Naive thymus-derived CD8-positive, alpha-beta T cell (primary cell): ENCODE measurements at regions not wholly inside any gene's neighbourhood (a gene's known extent, or its start where the extent isn't known, plus 50 kb on each side); places are given as distances from the start of the nearest gene placed in this dataset.

ENCODE experiments used
- ATAC-seq, 2 donors: fragments of 150-1000 bp; cut with Tn5 transposase in 1 of 2; sonication (Bioruptor Pico), chemical (Tn5 transposase) in 1 of 2; 1 replicate in 1 of 2; 2 replicates in 1 of 2; pipeline ENCODE4 v1.10.0; 2021; ENCODE audit warnings: mild to moderate bottlenecking in 2 of 2, moderate library complexity in 2 of 2
- POLR2A ChIA-PET: fragments of 350-600 bp; sonication (Branson Sonifier 250); formaldehyde crosslinking; loops from one replicate; lab custom pipeline; 2021; ENCODE audit warnings: antibody characterized with exemption; lab: Charles Lee
- DNase-seq, 10 donors: peaks; one replicate each; pipeline versions ENCODE4 v3.0.0 to v3.0.0-alpha.2; 2020 to 2022
- H3K27ac Mint-ChIP-seq, 10 donors: one replicate each; pipeline ENCODE4 v1.8.0; 2020 to 2022; ENCODE audit warnings: mild to moderate bottlenecking in 10 of 10, mixed read lengths in 10 of 10, moderate library complexity in 4 of 10, inconsistent platforms in 1 of 10
- H3K27me3 Mint-ChIP-seq, 5 donors: one replicate each; pipeline ENCODE4 v1.8.0; 2021 to 2022; ENCODE audit warnings: mixed read lengths in 5 of 5
- H3K36me3 Mint-ChIP-seq, 3 donors: one replicate each; pipeline ENCODE4 v1.8.0; 2020 to 2022; ENCODE audit warnings: mixed read lengths in 3 of 3, mild to moderate bottlenecking in 2 of 3, inconsistent platforms in 1 of 3
- H3K4me1 Mint-ChIP-seq, 4 donors: one replicate each; pipeline ENCODE4 v1.8.0; 2021 to 2022; ENCODE audit warnings: mixed read lengths in 4 of 4
- H3K4me3 Mint-ChIP-seq, 10 donors: one replicate each; pipeline ENCODE4 v1.8.0; 2020 to 2022; ENCODE audit warnings: mild to moderate bottlenecking in 10 of 10, mixed read lengths in 10 of 10, moderate library complexity in 6 of 10, inconsistent platforms in 1 of 10
- H3K9me3 Mint-ChIP-seq, 9 donors: one replicate each; pipeline ENCODE4 v1.8.0; 2020 to 2022; ENCODE audit warnings: mixed read lengths in 9 of 9, mild to moderate bottlenecking in 3 of 9, inconsistent platforms in 1 of 9, moderate library complexity in 1 of 9

GRCh38 chr14:26791117-26791806 lies 193.4 kb upstream of the NOVA1 start:
- H3K27me3 Mint-ChIP-seq = no peaks in the 10 kb centered on the region
- POLR2A ChIA-PET = no interaction called here
- no peaks in the 10 kb centered on the region for H3K4me1 Mint-ChIP-seq
- DNase-seq = no peak
- H3K36me3 Mint-ChIP-seq = no peaks in the 10 kb centered on the region
- peaks cover 3 to 40% (median 15%) of the 10 kb centered on the region in 9 donors for H3K9me3 Mint-ChIP-seq
- ATAC-seq = no peak
- H3K27ac Mint-ChIP-seq = no peak overlapping the region
- no peak overlapping the region for H3K4me3 Mint-ChIP-seq

- H3K27ac Mint-ChIP-seq = no peak overlapping the region
- H3K27me3 Mint-ChIP-seq = no peaks in the 10 kb centered on the region
- no peaks in the 10 kb centered on the region for H3K4me1 Mint-ChIP-seq
- POLR2A ChIA-PET = no interaction called here
- ATAC-seq (no peak), DNase-seq (no peak)
- peaks cover 5 to 45% (median 16%) of the 10 kb centered on the region in 9 donors for H3K9me3 Mint-ChIP-seq
- no peak overlapping the region for H3K4me3 Mint-ChIP-seq
- no peaks in the 10 kb centered on the region for H3K36me3 Mint-ChIP-seq
Observed at GRCh38 chr14:26794731-26795130, 196.9 kb upstream of the NOVA1 start.

- DNase-seq = no peak
- no peak overlapping the region for H3K4me3 Mint-ChIP-seq
- H3K4me1 Mint-ChIP-seq = no peaks in the 10 kb centered on the region
- H3K9me3 Mint-ChIP-seq = peaks cover 0 to 24% (median 12%) of the 10 kb centered on the region in 9 donors
- POLR2A ChIA-PET = no interaction called here
- H3K27ac Mint-ChIP-seq = no peak overlapping the region
- H3K36me3 Mint-ChIP-seq = peaks cover 0 to 8% (median 0%) of the 10 kb centered on the region in 3 donors
- H3K27me3 Mint-ChIP-seq = no peaks in the 10 kb centered on the region
- no peak for ATAC-seq
Observed at GRCh38 chr14:26808407-26808806, 210.6 kb upstream of the NOVA1 start.

- peaks cover 0 to under 1% (median 0%) of the 10 kb centered on the region in 3 donors for H3K36me3 Mint-ChIP-seq
- peaks cover 0 to 14% (median 9%) of the 10 kb centered on the region in 9 donors for H3K9me3 Mint-ChIP-seq
- H3K4me1 Mint-ChIP-seq = no peaks in the 10 kb centered on the region
- ATAC-seq (no peak), DNase-seq (no peak)
- H3K27me3 Mint-ChIP-seq = no peaks in the 10 kb centered on the region
- no peak overlapping the region for H3K27ac Mint-ChIP-seq
- no peak overlapping the region for H3K4me3 Mint-ChIP-seq
- POLR2A ChIA-PET = no interaction called here
Observed at GRCh38 chr14:26810631-26811030, 212.8 kb upstream of the NOVA1 start.

GRCh38 chr14:26811756-26812305 lies 214.0 kb upstream of the NOVA1 start:
- POLR2A ChIA-PET = no interaction called here
- Mint-ChIP-seq H3K27me3 (no peaks in the 10 kb centered on the region), H3K36me3 (no peaks in the 10 kb centered on the region), H3K4me3 (no peak overlapping the region), H3K9me3 (peaks cover 0 to 16% (median 7%) of the 10 kb centered on the region in 9 donors), H3K4me1 (no peaks in the 10 kb centered on the region), H3K27ac (no peak overlapping the region)
- ATAC-seq = no peak
- no peak for DNase-seq

- H3K4me1 Mint-ChIP-seq = no peaks in the 10 kb centered on the region
- ATAC-seq = no peak
- peaks cover 0 to 21% (median 13%) of the 10 kb centered on the region in 9 donors for H3K9me3 Mint-ChIP-seq
- no peaks in the 10 kb centered on the region for H3K27me3 Mint-ChIP-seq
- DNase-seq = no peak
- H3K4me3 Mint-ChIP-seq = no peak overlapping the region
- no peak overlapping the region for H3K27ac Mint-ChIP-seq
- H3K36me3 Mint-ChIP-seq = no peaks in the 10 kb centered on the region
- POLR2A ChIA-PET = no interaction called here
Observed at GRCh38 chr14:26820138-26820537, 222.3 kb upstream of the NOVA1 start.

- Mint-ChIP-seq H3K36me3 (no peaks in the 10 kb centered on the region), H3K27me3 (no peaks in the 10 kb centered on the region), H3K4me3 (no peak overlapping the region), H3K9me3 (peaks cover 0 to 21% (median 10%) of the 10 kb centered on the region in 9 donors), H3K4me1 (no peaks in the 10 kb centered on the region), H3K27ac (no peak overlapping the region)
- DNase-seq (no peak), ATAC-seq (no peak)
- POLR2A ChIA-PET = no interaction called here
Observed at GRCh38 chr14:26820572-26820971, 222.7 kb upstream of the NOVA1 start.

GRCh38 chr14:26828741-26829140 lies 230.9 kb upstream of the NOVA1 start:
- Mint-ChIP-seq H3K27me3 (no peaks in the 10 kb centered on the region), H3K4me1 (no peaks in the 10 kb centered on the region), H3K9me3 (peaks cover 3 to 40% (median 11%) of the 10 kb centered on the region in 9 donors), H3K27ac (no peak overlapping the region), H3K4me3 (no peak overlapping the region), H3K36me3 (no peaks in the 10 kb centered on the region)
- DNase-seq (no peak), ATAC-seq (no peak)
- POLR2A ChIA-PET = no interaction called here

GRCh38 chr14:26833621-26834176 lies 235.9 kb upstream of the NOVA1 start:
- POLR2A ChIA-PET = no interaction called here
- H3K36me3 Mint-ChIP-seq = no peaks in the 10 kb centered on the region
- no peaks in the 10 kb centered on the region for H3K27me3 Mint-ChIP-seq
- DNase-seq (no peak), ATAC-seq (no peak)
- H3K4me1 Mint-ChIP-seq = no peaks in the 10 kb centered on the region
- peaks cover 4 to 24% (median 9%) of the 10 kb centered on the region in 9 donors for H3K9me3 Mint-ChIP-seq
- H3K4me3 Mint-ChIP-seq = no peak overlapping the region
- H3K27ac Mint-ChIP-seq = no peak overlapping the region

GRCh38 chr14:26835979-26836570 lies 238.2 kb upstream of the NOVA1 start:
- ATAC-seq = no peak
- no peak overlapping the region for H3K27ac Mint-ChIP-seq
- H3K36me3 Mint-ChIP-seq = no peaks in the 10 kb centered on the region
- H3K4me1 Mint-ChIP-seq = no peaks in the 10 kb centered on the region
- POLR2A ChIA-PET = no interaction called here
- peaks cover 3 to 23% (median 8%) of the 10 kb centered on the region in 9 donors for H3K9me3 Mint-ChIP-seq
- H3K27me3 Mint-ChIP-seq = no peaks in the 10 kb centered on the region
- H3K4me3 Mint-ChIP-seq = no peak overlapping the region
- no peak for DNase-seq

GRCh38 chr14:26839481-26839880 lies 241.6 kb upstream of the NOVA1 start:
- POLR2A ChIA-PET = no interaction called here
- Mint-ChIP-seq H3K36me3 (peaks cover 0 to 1% (median 0%) of the 10 kb centered on the region in 3 donors), H3K27ac (no peak overlapping the region), H3K4me3 (no peak overlapping the region), H3K4me1 (no peaks in the 10 kb centered on the region), H3K9me3 (peaks cover 5 to 23% (median 12%) of the 10 kb centered on the region in 9 donors), H3K27me3 (no peaks in the 10 kb centered on the region)
- DNase-seq (no peak), ATAC-seq (no peak)

GRCh38 chr14:26841326-26841725 lies 243.5 kb upstream of the NOVA1 start:
- no peak for DNase-seq
- Mint-ChIP-seq H3K9me3 (peaks cover 2 to 26% (median 13%) of the 10 kb centered on the region in 9 donors), H3K36me3 (peaks cover 0 to 4% (median 0%) of the 10 kb centered on the region in 3 donors), H3K27me3 (no peaks in the 10 kb centered on the region), H3K27ac (no peak overlapping the region), H3K4me3 (no peak overlapping the region), H3K4me1 (no peaks in the 10 kb centered on the region)
- POLR2A ChIA-PET = no interaction called here
- no peak for ATAC-seq
